GM12878 (cell line): ENCODE measurements at regions not wholly inside any gene's neighbourhood (a gene's known extent, or its start where the extent isn't known, plus 50 kb on each side); places are given as distances from the start of the nearest gene placed in this dataset.

Source experiments
- GATAD2B ChIP-seq: fragments of 450-650 bp; conservative IDR thresholded peaks from 2 replicates; pipeline ENCODE4 v1.6.1; 2017; ENCODE audit warnings: low read depth, mild to moderate bottlenecking, moderate library complexity
- JUND ChIP-seq: IDR thresholded peaks from 2 replicates; pipeline ENCODE4 v1.6.1; 2012; ENCODE audit warnings: low read depth, mild to moderate bottlenecking, low read length, improper control_type of control experiment, moderate library complexity
- KDM1A ChIP-seq: fragments of 200-600 bp; sonication (generic); IDR thresholded peaks from 2 replicates; pipeline ENCODE4 v1.6.1; 2016; ENCODE audit warnings: borderline replicate concordance
- PML ChIP-seq: IDR thresholded peaks from 2 replicates; pipeline ENCODE4 v1.6.1; 2012; ENCODE audit warnings: low read length, inconsistent platforms
- RCOR1 ChIP-seq: conservative IDR thresholded peaks from 2 replicates; pipeline ENCODE4 v1.6.1; 2012; ENCODE audit warnings: low read depth, low read length, improper control_type of control experiment
- YY1 ChIP-seq: IDR thresholded peaks from 2 replicates; pipeline ENCODE4 v1.6.1; 2011; ENCODE audit warnings: low read depth, mild to moderate bottlenecking, low read length
- ZNF592 ChIP-seq: fragments of 450-650 bp; IDR thresholded peaks from 2 replicates; pipeline ENCODE4 v1.6.1; 2017; ENCODE audit warnings: mild to moderate bottlenecking, moderate library complexity
- ZNF622 ChIP-seq: fragments of 450-650 bp; IDR thresholded peaks from 2 replicates; pipeline ENCODE4 v1.6.1; 2017; ENCODE audit warnings: mild to moderate bottlenecking, inconsistent platforms
- TF ChIP-seq, protein P1 (sequence below): fragments of 450-650 bp; IDR thresholded peaks from 2 replicates; pipeline ENCODE4 v1.6.1; 2017; ENCODE audit warnings: mild to moderate bottlenecking, moderate library complexity

DNA sequence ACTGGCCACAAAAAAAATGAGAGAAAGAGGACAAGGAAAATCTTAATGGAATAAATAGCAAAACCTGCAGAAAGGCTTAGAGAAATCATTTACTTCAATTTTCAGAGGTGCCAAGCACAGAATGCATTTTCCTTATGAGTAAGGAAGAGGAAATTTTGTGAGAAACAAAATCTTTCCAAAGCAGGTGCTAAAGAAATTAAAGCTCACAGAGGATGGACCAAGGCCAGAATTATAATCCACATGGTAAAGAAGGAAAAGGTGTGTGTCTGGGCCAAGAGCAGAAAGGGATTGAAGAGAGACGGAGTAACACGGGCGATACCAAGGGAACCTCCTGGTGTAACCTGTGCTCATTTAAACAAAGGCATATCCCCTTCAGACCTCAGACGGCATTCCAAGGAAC lies 340.0 kb upstream of the NFIA start (continued):
- TF ChIP-seq ZNF592 (no peak), GATAD2B (no peak), JUND (no peak), YY1 (no peak), KDM1A (no peak), PML (no peak), RCOR1 (no peak), ZNF622 (no peak)
- TF ChIP-seq, protein P1, sequence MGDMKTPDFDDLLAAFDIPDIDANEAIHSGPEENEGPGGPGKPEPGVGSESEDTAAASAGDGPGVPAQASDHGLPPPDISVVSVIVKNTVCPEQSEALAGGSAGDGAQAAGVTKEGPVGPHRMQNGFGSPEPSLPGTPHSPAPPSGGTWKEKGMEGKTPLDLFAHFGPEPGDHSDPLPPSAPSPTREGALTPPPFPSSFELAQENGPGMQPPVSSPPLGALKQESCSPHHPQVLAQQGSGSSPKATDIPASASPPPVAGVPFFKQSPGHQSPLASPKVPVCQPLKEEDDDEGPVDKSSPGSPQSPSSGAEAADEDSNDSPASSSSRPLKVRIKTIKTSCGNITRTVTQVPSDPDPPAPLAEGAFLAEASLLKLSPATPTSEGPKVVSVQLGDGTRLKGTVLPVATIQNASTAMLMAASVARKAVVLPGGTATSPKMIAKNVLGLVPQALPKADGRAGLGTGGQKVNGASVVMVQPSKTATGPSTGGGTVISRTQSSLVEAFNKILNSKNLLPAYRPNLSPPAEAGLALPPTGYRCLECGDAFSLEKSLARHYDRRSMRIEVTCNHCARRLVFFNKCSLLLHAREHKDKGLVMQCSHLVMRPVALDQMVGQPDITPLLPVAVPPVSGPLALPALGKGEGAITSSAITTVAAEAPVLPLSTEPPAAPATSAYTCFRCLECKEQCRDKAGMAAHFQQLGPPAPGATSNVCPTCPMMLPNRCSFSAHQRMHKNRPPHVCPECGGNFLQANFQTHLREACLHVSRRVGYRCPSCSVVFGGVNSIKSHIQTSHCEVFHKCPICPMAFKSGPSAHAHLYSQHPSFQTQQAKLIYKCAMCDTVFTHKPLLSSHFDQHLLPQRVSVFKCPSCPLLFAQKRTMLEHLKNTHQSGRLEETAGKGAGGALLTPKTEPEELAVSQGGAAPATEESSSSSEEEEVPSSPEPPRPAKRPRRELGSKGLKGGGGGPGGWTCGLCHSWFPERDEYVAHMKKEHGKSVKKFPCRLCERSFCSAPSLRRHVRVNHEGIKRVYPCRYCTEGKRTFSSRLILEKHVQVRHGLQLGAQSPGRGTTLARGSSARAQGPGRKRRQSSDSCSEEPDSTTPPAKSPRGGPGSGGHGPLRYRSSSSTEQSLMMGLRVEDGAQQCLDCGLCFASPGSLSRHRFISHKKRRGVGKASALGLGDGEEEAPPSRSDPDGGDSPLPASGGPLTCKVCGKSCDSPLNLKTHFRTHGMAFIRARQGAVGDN, result no peak
